Neuronal stem cell (in vitro differentiated cells): ENCODE measurements at regions not wholly inside any gene's neighbourhood (a gene's known extent, or its start where the extent isn't known, plus 50 kb on each side); places are given as distances from the start of the nearest gene placed in this dataset.

Experiments used
- DNase-seq: peaks from one replicate; pipeline ENCODE4 v3.0.0-alpha.2; 2013; ENCODE audit warnings: low spot score
- H2AFZ ChIP-seq: one replicate; pipeline ENCODE4 v1.6.1; 2013; ENCODE audit warnings: mild to moderate bottlenecking, low read length, inconsistent platforms
- H2AK5ac ChIP-seq: 2 replicates; pipeline ENCODE4 v1.6.1; 2013; ENCODE audit warnings: low read depth, mild to moderate bottlenecking, inconsistent platforms, low read length, moderate library complexity, mixed read lengths
- H2BK120ac ChIP-seq: 2 replicates; pipeline ENCODE4 v1.6.1; 2013; ENCODE audit warnings: low read depth, mild to moderate bottlenecking, inconsistent platforms, low read length, moderate library complexity, mixed read lengths
- H2BK12ac ChIP-seq: one replicate; pipeline ENCODE4 v1.6.1; 2013; ENCODE audit warnings: low read length, inconsistent platforms
- H2BK15ac ChIP-seq: 2 replicates; pipeline ENCODE4 v1.6.1; 2013; ENCODE audit warnings: mild to moderate bottlenecking, low read length, inconsistent platforms, mixed read lengths
- H2BK5ac ChIP-seq: one replicate; pipeline ENCODE4 v1.6.1; 2013; ENCODE audit warnings: inconsistent platforms, mild to moderate bottlenecking, low read length, moderate library complexity
- H3K14ac ChIP-seq: one replicate; pipeline ENCODE4 v1.6.1; 2013; ENCODE audit warnings: low read length, inconsistent platforms
- H3K18ac ChIP-seq: 2 replicates; pipeline ENCODE4 v1.6.1; 2013; ENCODE audit warnings: low read length, inconsistent platforms
- H3K23ac ChIP-seq: 2 replicates; pipeline ENCODE4 v1.6.1; 2013; ENCODE audit warnings: low read depth, mild to moderate bottlenecking, mixed read lengths, low read length, inconsistent platforms; ENCODE audit not compliant: poor library complexity
- H3K27ac ChIP-seq: replicated peaks from 3 replicates; pipeline ENCODE4 v1.5.1; 2013; ENCODE audit warnings: low read length, inconsistent platforms
- H3K27me3 ChIP-seq, 3 experiments: 2 replicates each; pipeline ENCODE4 v1.6.1; 2013; ENCODE audit warnings: low read length in 3 of 3, mild to moderate bottlenecking in 2 of 3, inconsistent platforms in 1 of 3, low read depth in 1 of 3, mixed read lengths in 1 of 3, moderate library complexity in 1 of 3; ENCODE audit not compliant: control insufficient read depth in 3 of 3, insufficient read depth in 3 of 3
- H3K36me3 ChIP-seq, 2 donors: replicated peaks in 1 of 2; 2 replicates each; pipeline ENCODE4 v1.6.1; 2013; ENCODE audit warnings: low read length in 2 of 2; ENCODE audit not compliant: control insufficient read depth in 2 of 2, insufficient read depth in 2 of 2
- H3K4ac ChIP-seq: 2 replicates; pipeline ENCODE4 v1.6.1; 2013; ENCODE audit warnings: inconsistent platforms, mild to moderate bottlenecking, low read length, moderate library complexity
- H3K4me1 ChIP-seq, 2 donors: 1 replicate in 1 of 2; 2 replicates in 1 of 2; pipeline ENCODE4 v1.6.1; 2013; ENCODE audit warnings: low read length in 2 of 2, low read depth in 1 of 2; ENCODE audit not compliant: control insufficient read depth in 2 of 2, insufficient read depth in 1 of 2
- H3K4me2 ChIP-seq: one replicate; pipeline ENCODE4 v1.6.1; 2013; ENCODE audit warnings: mild to moderate bottlenecking, low read length, inconsistent platforms; ENCODE audit not compliant: insufficient read depth, poor library complexity, severe bottlenecking
- H3K4me3 ChIP-seq, 2 donors: 2 replicates each; pipeline ENCODE4 v1.5.1; 2013; ENCODE audit warnings: low read length in 2 of 2, mild to moderate bottlenecking in 2 of 2, inconsistent platforms in 1 of 2, moderate library complexity in 1 of 2
- H3K79me1 ChIP-seq: one replicate; pipeline ENCODE4 v1.6.1; 2013; ENCODE audit warnings: low read depth, mild to moderate bottlenecking, inconsistent platforms, low read length, moderate library complexity
- H3K9ac ChIP-seq: one replicate; pipeline ENCODE4 v1.6.1; 2013; ENCODE audit warnings: mild to moderate bottlenecking, low read depth, low read length, inconsistent platforms; ENCODE audit not compliant: poor library complexity
- H3K9me3 ChIP-seq, 2 donors: replicated peaks in 1 of 2; 2 replicates each; pipeline versions ENCODE3 to v1.6.1; 2013; ENCODE audit warnings: low read length in 2 of 2, mild to moderate bottlenecking in 2 of 2, inconsistent platforms in 1 of 2, low read depth in 1 of 2, mixed read lengths in 1 of 2, moderate library complexity in 1 of 2; ENCODE audit not compliant: control insufficient read depth in 2 of 2, insufficient read depth in 1 of 2
- H4K8ac ChIP-seq: one replicate; pipeline ENCODE4 v1.6.1; 2013; ENCODE audit warnings: low read depth, mild to moderate bottlenecking, inconsistent platforms, low read length, moderate library complexity
- H4K91ac ChIP-seq: one replicate; pipeline ENCODE4 v1.6.1; 2013; ENCODE audit warnings: low read length, low read depth, mild to moderate bottlenecking, inconsistent platforms; ENCODE audit not compliant: poor library complexity
- WGBS, 2 donors: extraction: QIAGEN DNeasy Blood & Tissue Kit; methylation state at CpG; one replicate each; pipeline ENCODE4 v1.1.7; 2013; ENCODE audit warnings: missing lambda C conversion rate in 2 of 2, mixed read lengths in 1 of 2; ENCODE audit not compliant: insufficient read length in 2 of 2, insufficient replicate concordance in 1 of 2; ENCODE audit errors: extremely low coverage in 2 of 2; 5-methylcytosine and 5-hydroxymethylcytosine counted together

DNA sequence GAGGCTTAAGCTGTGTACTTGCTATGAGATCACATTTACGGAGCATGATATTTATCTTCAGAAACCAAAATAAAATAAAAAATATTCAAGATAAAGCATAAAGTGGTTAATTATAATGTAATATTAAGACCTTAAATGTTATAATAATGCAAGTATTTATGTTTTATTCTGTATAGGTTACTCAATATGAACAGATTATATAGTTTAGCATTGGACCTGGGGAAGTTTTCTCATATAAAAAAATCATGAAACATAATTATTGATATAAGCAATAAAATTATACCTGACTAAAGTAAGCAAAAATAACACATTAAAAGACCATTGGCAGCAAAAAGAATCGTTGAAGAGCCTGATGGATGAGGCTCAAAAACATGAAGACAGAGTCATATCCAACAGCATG, 516.2 kb downstream of the SLC16A7 start:
- no peaks in the 10 kb centered on the region for H3K79me1 ChIP-seq
- no peak overlapping the region for H3K4me3 ChIP-seq
- no peak overlapping the region for H3K18ac ChIP-seq
- no peak overlapping the region for H3K23ac ChIP-seq
- DNase-seq, result no peak
- no peak overlapping the region for H3K14ac ChIP-seq
- no peak overlapping the region for H3K9ac ChIP-seq
- H3K27me3 ChIP-seq, result no peaks in the 10 kb centered on the region
- H4K8ac ChIP-seq, result no peak overlapping the region
- H4K91ac ChIP-seq, result no peak overlapping the region
- no CpG with 5 or more reads among the region's 2 CpGs for WGBS, 2 donors
- H2BK12ac ChIP-seq, result no peak overlapping the region
- no peak overlapping the region for H2BK120ac ChIP-seq
- no peaks in the 10 kb centered on the region for H3K36me3 ChIP-seq
- no peak overlapping the region for H3K27ac ChIP-seq
- no peak overlapping the region for H3K4me2 ChIP-seq
- no peak overlapping the region for H3K4ac ChIP-seq
- no peak overlapping the region for H2AK5ac ChIP-seq
- H3K4me1 ChIP-seq, result no peaks in the 10 kb centered on the region
- no peak overlapping the region for H2BK5ac ChIP-seq
- no peak overlapping the region for H2BK15ac ChIP-seq
- peaks cover 0 to 2% of the 10 kb centered on the region in 2 donors for H3K9me3 ChIP-seq
- no peak overlapping the region for H2AFZ ChIP-seq

GRCh38 chr12:60112763-60113162, 516.9 kb downstream of the SLC16A7 start:
- Histone ChIP-seq H2BK15ac (no peak overlapping the region), H3K27ac (no peak overlapping the region), H2BK12ac (no peak overlapping the region), H3K27me3 (no peaks in the 10 kb centered on the region), H3K4me3 (no peak overlapping the region), H2BK120ac (no peak overlapping the region), H4K8ac (no peak overlapping the region), H2AK5ac (no peak overlapping the region), H3K23ac (no peak overlapping the region), H3K4me2 (no peak overlapping the region), H3K79me1 (no peaks in the 10 kb centered on the region), H3K4ac (no peak overlapping the region), H3K36me3 (no peaks in the 10 kb centered on the region), H3K9ac (no peak overlapping the region), H3K4me1 (no peaks in the 10 kb centered on the region), H3K9me3 (peaks cover 0 to 2% of the 10 kb centered on the region in 2 donors), H3K14ac (no peak overlapping the region), H2AFZ (no peak overlapping the region), H3K18ac (no peak overlapping the region), H2BK5ac (no peak overlapping the region), H4K91ac (no peak overlapping the region)
- DNase-seq, result no peak
- no CpG with 5 or more reads among the region's 1 CpG for WGBS, 2 donors

DNA sequence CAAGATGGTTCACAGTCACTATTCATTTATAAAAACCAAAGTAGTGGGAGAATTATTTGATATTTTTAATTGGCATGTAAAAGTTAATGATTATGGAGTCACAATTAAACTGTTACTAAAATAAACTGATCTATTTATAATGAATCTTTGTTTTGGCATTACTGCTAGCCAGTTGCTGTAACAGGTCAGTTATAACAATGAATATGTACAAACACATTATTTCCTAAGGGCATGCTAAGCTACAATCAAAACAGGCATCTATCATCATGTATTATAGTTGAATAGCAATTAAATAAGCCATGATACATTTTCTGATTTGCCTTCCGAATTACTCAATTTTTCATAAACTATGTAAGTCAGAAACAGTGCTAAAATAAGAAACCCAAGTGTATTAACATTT, 518.3 kb downstream of the SLC16A7 start:
- H3K23ac ChIP-seq, result no peak overlapping the region
- H3K4me2 ChIP-seq, result no peak overlapping the region
- DNase-seq, result no peak
- H2AK5ac ChIP-seq, result no peak overlapping the region
- H3K36me3 ChIP-seq, result no peaks in the 10 kb centered on the region
- H2BK120ac ChIP-seq, result no peak overlapping the region
- no peak overlapping the region for H2BK5ac ChIP-seq
- no peaks in the 10 kb centered on the region for H3K27me3 ChIP-seq
- peaks cover 0 to 2% of the 10 kb centered on the region in 2 donors for H3K9me3 ChIP-seq
- no peak overlapping the region for H3K9ac ChIP-seq
- no CpG with 5 or more reads among the region's 1 CpG for WGBS, 2 donors
- H4K8ac ChIP-seq, result no peak overlapping the region
- no peak overlapping the region for H2AFZ ChIP-seq
- H2BK12ac ChIP-seq, result no peak overlapping the region
- H3K27ac ChIP-seq, result no peak overlapping the region
- no peaks in the 10 kb centered on the region for H3K79me1 ChIP-seq
- H3K4me1 ChIP-seq, result no peaks in the 10 kb centered on the region
- H3K4ac ChIP-seq, result no peak overlapping the region
- H3K18ac ChIP-seq, result no peak overlapping the region
- no peak overlapping the region for H3K14ac ChIP-seq
- H4K91ac ChIP-seq, result no peak overlapping the region
- no peak overlapping the region for H2BK15ac ChIP-seq
- H3K4me3 ChIP-seq, result no peak overlapping the region

DNA sequence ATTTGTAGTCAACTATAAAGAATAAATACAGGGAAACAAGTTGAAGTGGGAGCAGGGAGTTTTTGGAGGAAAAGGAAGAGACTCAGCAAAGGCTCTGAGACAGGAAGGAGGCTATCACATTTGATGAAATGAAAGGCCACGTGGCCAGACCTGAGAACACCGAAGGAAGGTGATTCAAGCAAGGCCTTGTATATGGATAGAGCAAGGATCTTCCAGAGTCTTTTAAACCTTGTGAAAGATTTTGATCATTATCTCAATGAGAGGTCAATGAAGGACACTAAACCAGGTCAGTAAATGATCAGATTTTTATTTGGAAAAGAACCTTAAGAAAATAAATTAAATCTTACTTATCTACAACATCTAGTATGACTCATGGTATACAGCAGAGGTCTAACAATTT, 523.5 kb downstream of the SLC16A7 start:
- no CpG with 5 or more reads among the region's 2 CpGs for WGBS, 2 donors
- Histone ChIP-seq H3K36me3 (no peaks in the 10 kb centered on the region), H3K27me3 (no peaks in the 10 kb centered on the region), H3K4me2 (no peak overlapping the region), H2BK12ac (no peak overlapping the region), H2AFZ (no peak overlapping the region), H2BK15ac (no peak overlapping the region), H3K79me1 (no peaks in the 10 kb centered on the region), H3K27ac (no peak overlapping the region), H3K9me3 (peaks cover 0 to 2% of the 10 kb centered on the region in 2 donors), H3K18ac (no peak overlapping the region), H4K91ac (no peak overlapping the region), H2BK120ac (no peak overlapping the region), H2AK5ac (no peak overlapping the region), H4K8ac (no peak overlapping the region), H2BK5ac (no peak overlapping the region), H3K4me1 (no peaks in the 10 kb centered on the region), H3K4me3 (no peak overlapping the region), H3K23ac (no peak overlapping the region), H3K4ac (no peak overlapping the region), H3K14ac (no peak overlapping the region), H3K9ac (no peak overlapping the region)
- DNase-seq, result no peak
